DND-41 (cell line): ENCODE measurements at regions not wholly inside any gene's neighbourhood (a gene's known extent, or its start where the extent isn't known, plus 50 kb on each side); places are given as distances from the start of the nearest gene placed in this dataset.

Experiments
- CTCF ChIP-seq: IDR thresholded peaks from 2 replicates; pipeline ENCODE4 v1.5.1; 2012; ENCODE audit warnings: borderline replicate concordance, low read length, moderate library complexity, mild to moderate bottlenecking; ENCODE audit not compliant: poor library complexity, severe bottlenecking; ENCODE audit errors: extremely low read depth
- EZH2 ChIP-seq: IDR thresholded peaks from 3 replicates; pipeline ENCODE4 v1.6.1; 2012; ENCODE audit warnings: borderline replicate concordance, low read depth, mild to moderate bottlenecking, moderate library complexity, low read length, inconsistent platforms; ENCODE audit not compliant: severe bottlenecking

- TF ChIP-seq CTCF (no peak), EZH2 (no peak)
Measured at GRCh38 chr15:47516558-47516957, 200.7 kb upstream of the SEMA6D start.
